Cardiac fibroblast (primary cell): ENCODE measurements at regions not wholly inside any gene's neighbourhood (a gene's known extent, or its start where the extent isn't known, plus 50 kb on each side); places are given as distances from the start of the nearest gene placed in this dataset.

Experiments used
- DNase-seq, 2 donors: peaks; one replicate each; pipeline versions ENCODE4 v3.0.0 to v3.0.0-alpha.2; 2010; ENCODE audit warnings: low read depth in 2 of 2
- H3K4me3 ChIP-seq, 2 donors: replicated peaks in 1 of 2; 1 replicate in 1 of 2; 2 replicates in 1 of 2; pipeline ENCODE4 v1.5.1; 2011; ENCODE audit warnings: low read depth in 2 of 2, low read length in 2 of 2, mild to moderate bottlenecking in 2 of 2, moderate library complexity in 1 of 2
- TF ChIP-seq, protein P1 (sequence below): IDR thresholded peaks from one replicate; pipeline ENCODE4 v1.5.1; 2011; ENCODE audit warnings: low read depth, mild to moderate bottlenecking, low read length, inconsistent platforms

DNA sequence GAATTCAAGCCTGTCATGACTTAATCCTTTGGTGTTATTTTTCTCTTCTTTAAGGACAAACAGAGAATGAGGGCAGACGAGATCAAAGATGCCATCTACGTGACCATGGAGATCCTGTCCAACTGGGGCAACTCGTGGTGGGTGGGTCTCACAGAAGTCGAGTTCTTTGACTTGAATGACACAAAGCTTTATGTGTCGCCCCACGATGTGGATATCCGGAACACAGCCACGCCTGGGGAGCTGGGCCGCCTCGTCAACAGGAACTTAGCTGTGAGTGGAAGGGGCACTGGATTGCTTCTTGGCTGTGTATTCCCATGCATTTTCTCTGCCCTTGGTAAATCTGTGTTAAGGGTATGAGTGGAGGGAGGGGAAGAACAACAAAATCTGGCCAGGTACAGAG is 158.7 kb downstream of the KATNIP start:
- TF ChIP-seq, protein P1, sequence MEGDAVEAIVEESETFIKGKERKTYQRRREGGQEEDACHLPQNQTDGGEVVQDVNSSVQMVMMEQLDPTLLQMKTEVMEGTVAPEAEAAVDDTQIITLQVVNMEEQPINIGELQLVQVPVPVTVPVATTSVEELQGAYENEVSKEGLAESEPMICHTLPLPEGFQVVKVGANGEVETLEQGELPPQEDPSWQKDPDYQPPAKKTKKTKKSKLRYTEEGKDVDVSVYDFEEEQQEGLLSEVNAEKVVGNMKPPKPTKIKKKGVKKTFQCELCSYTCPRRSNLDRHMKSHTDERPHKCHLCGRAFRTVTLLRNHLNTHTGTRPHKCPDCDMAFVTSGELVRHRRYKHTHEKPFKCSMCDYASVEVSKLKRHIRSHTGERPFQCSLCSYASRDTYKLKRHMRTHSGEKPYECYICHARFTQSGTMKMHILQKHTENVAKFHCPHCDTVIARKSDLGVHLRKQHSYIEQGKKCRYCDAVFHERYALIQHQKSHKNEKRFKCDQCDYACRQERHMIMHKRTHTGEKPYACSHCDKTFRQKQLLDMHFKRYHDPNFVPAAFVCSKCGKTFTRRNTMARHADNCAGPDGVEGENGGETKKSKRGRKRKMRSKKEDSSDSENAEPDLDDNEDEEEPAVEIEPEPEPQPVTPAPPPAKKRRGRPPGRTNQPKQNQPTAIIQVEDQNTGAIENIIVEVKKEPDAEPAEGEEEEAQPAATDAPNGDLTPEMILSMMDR: no peak
- no peak overlapping the region for H3K4me3 ChIP-seq
- no peak for DNase-seq

DNA sequence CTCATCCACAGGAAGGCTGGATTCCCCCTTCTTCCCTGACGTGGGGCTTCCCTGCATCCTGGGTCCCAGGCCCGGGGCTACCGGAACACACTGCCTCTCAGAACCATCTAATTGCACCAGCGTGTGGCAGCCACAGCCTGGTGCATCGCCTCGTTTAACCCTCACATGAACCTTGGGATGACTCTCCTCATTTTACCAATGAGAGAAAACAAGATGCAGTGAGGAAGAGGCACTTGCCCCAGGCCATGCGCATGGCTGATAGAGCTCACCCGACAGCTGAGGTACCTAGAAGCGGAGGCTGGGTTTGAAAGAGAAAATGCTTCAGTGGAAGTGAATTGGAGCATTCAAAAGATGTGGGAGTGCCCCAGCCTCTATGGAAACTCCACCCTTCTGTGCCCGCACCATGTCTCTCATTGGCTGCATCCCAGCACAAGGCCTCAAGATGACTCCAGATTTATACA is 162.3 kb downstream of the KATNIP start:
- H3K4me3 ChIP-seq: no peak overlapping the region
- TF ChIP-seq, protein P1: no peak
- no peak for DNase-seq

DNA sequence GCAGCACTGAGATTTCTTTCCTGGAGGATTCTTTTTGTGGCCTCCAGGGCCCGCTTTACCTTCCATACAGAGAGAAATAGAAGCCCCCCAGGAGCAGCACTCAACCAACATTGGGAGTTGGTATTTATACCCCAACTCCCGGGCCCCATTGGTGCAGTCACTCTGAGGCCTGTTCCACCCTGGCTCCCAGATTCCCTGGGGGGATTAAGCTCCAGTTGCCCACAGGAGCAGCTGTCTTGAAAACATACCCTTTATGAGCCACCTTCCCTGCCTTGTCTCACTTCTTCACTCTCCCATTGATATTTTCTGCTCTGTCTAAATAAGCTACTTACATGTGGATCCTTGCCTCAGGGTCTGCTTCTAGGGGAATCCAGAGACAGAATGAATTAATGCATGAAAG is 167.8 kb downstream of the KATNIP start:
- no peak for DNase-seq
- TF ChIP-seq, protein P1: no peak
- H3K4me3 ChIP-seq: no peak overlapping the region

DNA sequence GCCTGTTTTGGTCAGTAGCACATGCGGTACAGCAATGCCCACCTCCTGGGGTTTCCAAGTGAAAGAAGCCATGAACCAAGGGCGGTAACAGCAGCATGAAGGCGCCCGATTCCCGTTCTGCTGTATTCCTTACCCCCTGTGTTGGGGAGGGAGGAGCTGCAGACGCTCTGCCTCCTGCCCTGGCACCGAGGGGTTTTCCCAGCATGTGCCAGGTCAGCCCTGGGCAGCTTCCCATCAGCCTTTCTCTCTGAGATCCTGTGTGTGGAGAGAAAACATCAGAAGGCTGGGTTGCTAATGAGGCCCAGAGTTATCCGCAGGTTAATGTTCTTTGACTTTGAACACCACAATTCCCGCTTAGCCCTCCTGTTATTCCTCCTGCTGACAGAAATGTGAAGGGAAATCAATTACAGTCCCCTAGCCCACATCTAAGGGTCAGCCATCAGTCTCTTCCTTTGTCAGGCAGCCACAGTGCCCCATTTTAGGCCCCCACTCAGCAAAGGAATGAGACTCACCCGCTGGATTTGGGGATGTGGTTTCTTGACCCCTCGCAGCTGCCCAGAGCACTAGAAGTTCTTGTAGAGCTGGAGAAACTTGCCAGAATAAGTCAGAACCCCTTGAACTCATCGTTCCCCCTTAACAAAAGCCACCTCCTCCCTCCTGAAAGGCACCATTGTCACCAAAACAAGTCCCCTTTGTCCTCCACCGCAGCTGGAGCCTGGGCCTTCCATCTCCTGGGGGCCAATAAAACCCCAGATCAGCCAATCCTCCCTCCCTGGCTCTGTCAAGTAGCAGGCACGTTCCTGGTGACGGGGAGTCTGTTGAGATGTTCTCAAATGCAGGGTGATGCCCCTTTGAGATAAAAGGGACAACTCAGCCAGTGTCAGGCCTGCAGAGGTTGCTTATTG is 168.5 kb downstream of the KATNIP start:
- TF ChIP-seq, protein P1: no peak
- H3K4me3 ChIP-seq: no peak overlapping the region
- no peak for DNase-seq

DNA sequence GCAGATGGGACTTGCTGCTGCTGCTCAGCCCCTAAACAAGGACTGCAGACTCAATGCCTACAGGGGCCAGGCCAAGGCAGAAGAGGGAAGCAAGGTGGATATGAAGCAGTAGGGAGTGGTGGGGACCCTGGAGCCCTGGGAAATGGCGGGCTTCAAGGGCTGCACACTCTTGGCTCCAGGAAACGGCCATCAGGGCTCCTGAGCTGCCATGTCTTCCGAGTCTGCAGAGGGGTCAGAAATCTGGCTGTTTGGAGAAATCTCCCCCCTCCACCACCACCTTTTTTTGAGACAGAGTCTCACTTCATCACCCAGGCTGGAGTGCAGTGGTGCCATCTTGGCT is 169.1 kb downstream of the KATNIP start:
- no peak for DNase-seq
- TF ChIP-seq, protein P1: no peak
- H3K4me3 ChIP-seq: no peak overlapping the region

DNA sequence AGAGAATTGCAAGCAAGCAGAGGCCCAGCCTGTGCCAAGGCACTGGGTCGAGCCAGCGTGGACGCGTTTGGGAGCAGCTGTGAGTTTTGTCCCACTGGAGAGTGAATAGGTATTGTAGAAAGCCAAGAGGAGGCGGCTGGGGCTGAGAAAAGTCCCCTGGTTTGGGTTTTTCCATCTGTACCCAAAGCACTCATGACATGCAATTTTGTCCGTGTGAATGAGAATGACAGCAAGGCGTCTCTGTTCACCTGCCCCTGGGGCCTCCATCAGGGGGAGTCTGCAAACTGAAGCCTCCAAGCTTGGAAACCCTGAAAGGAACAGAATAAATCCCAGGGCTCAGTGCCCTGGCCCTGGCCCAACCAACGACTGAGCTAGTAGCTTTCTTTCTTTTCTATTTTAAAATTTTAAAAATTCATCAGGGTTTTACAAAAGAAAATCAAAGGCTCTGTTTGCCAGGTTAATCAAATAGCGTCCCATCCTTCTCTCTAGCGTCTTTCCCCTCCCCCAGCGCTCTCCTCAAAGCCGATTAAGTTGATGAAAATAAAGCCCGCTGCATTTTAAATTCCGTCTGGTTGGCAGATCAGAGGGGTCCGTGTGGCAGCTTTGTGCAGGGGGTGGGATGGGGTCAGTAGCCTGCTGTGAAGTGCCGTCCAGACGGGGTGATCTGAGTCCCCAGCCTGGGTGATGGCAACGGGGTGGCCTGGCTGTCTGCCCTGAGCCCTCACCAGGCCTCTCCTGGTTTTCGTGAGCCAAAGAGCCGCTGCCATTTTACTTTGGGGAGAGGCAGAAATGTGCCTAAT is 171.0 kb downstream of the KATNIP start:
- DNase-seq: no peak
- TF ChIP-seq, protein P1: no peak
- no peak overlapping the region for H3K4me3 ChIP-seq
